Psoas muscle (tissue), 7 donors: ENCODE measurements at regions not wholly inside any gene's neighbourhood (a gene's known extent, or its start where the extent isn't known, plus 50 kb on each side); places are given as distances from the start of the nearest gene placed in this dataset.

Experiments
- ATAC-seq, 4 donors: fragments of 200-7000 bp; cut with Tn5 transposase; one replicate each; pipeline ENCODE4 v1.9.1; 2020; ENCODE audit warnings: moderate library complexity in 3 of 4, mild to moderate bottlenecking in 2 of 4
- DNase-seq, 2 donors: peaks; one replicate each; pipeline ENCODE4 v3.0.0-alpha.2; 2020
- H3K27ac ChIP-seq: fragments of 200-600 bp; one replicate; pipeline ENCODE4 v1.8.0; 2022
- H3K27me3 ChIP-seq, 3 donors: fragments of 200-600 bp in 1 of 3; one replicate each; pipeline versions ENCODE4 v1.6.1 to v1.8.0; 2013 to 2022; ENCODE audit warnings: low read length in 2 of 3, mild to moderate bottlenecking in 2 of 3, moderate library complexity in 1 of 3; ENCODE audit not compliant: insufficient read depth in 3 of 3
- H3K36me3 ChIP-seq, 2 donors: fragments of 200-600 bp in 1 of 2; one replicate each; pipeline versions ENCODE4 v1.6.1 to v1.8.0; 2013 to 2022; ENCODE audit warnings: low read depth in 1 of 2, mild to moderate bottlenecking in 1 of 2, moderate library complexity in 1 of 2; ENCODE audit not compliant: insufficient read depth in 1 of 2
- H3K4me1 ChIP-seq: fragments of 200-600 bp; one replicate; pipeline ENCODE4 v1.8.0; 2022
- H3K4me3 ChIP-seq: fragments of 200-600 bp; one replicate; pipeline ENCODE4 v1.8.0; 2022; ENCODE audit warnings: mild to moderate bottlenecking
- H3K9me3 ChIP-seq: fragments of 200-600 bp; one replicate; pipeline ENCODE4 v1.8.0; 2022
- WGBS, 3 donors: extraction: QIAGEN DNeasy Blood & Tissue Kit; methylation state at CpG; one replicate each; pipeline versions ENCODE4 v1.1.6 to v1.1.7; 2013; 5-methylcytosine and 5-hydroxymethylcytosine counted together
- intact Hi-C, 2 donors: fragments of 100-400 bp; cut with DNase I; formaldehyde crosslinking; loops; one replicate each; pipeline versions ENCODE4 v1.11.0 to v1.14.2; 2022
- TF ChIP-seq, protein P1 (sequence below): fragments of 200-600 bp; IDR thresholded peaks from one replicate; pipeline ENCODE4 v1.8.0; 2022; ENCODE audit warnings: antibody characterized with exemption
- donor health status: healthy with polysubstance abuse.
- donor health status: DM: no; HTN: no; CAD: no; lungs with moderate emphysema.
- donor health status: Bipolar disorder and iron deficiency.
- donor health status: healthy.
- donor health status: DM: yes; HTN: yes; CAD: no.
- donor health status: DM: no; HTN: no; CAD: no.
- donor health status: DM: yes; HTN: yes; CAD: no.

DNA sequence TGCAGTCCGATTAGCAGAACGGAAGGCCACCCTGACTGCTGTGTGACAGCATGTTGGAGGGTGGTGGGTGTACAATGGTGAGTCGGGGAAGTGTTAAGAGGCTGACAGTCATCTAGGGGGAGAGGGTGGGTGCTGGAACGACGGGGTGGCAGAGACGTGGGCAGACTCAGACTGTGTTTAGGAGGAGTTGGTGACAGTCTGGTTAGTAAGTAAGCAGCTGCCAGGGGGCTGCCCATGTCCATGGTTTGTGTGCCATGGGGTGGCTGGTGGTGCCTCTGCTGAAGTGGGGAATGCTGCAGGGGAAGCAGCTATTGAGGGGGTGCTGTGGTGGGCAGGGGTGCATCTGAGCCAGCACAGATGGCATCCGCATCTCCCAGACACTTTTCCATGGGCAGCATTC lies 51.3 kb upstream of the BOD1 start:
- H3K27ac ChIP-seq, result no peak overlapping the region
- ATAC-seq (no peak), DNase-seq (no peak)
- 88 to 97% (median 89%) methylated on average over 7 of the region's 7 CpGs for WGBS, 3 donors
- no peaks in the 10 kb centered on the region for H3K36me3 ChIP-seq
- intact Hi-C loops, result no loop called here
- H3K4me1 ChIP-seq, result peaks cover 12% of the 10 kb centered on the region
- no peaks in the 10 kb centered on the region for H3K27me3 ChIP-seq
- H3K9me3 ChIP-seq, result peaks cover 8% of the 10 kb centered on the region
- TF ChIP-seq, protein P1, sequence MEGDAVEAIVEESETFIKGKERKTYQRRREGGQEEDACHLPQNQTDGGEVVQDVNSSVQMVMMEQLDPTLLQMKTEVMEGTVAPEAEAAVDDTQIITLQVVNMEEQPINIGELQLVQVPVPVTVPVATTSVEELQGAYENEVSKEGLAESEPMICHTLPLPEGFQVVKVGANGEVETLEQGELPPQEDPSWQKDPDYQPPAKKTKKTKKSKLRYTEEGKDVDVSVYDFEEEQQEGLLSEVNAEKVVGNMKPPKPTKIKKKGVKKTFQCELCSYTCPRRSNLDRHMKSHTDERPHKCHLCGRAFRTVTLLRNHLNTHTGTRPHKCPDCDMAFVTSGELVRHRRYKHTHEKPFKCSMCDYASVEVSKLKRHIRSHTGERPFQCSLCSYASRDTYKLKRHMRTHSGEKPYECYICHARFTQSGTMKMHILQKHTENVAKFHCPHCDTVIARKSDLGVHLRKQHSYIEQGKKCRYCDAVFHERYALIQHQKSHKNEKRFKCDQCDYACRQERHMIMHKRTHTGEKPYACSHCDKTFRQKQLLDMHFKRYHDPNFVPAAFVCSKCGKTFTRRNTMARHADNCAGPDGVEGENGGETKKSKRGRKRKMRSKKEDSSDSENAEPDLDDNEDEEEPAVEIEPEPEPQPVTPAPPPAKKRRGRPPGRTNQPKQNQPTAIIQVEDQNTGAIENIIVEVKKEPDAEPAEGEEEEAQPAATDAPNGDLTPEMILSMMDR, result no peak
- no peak overlapping the region for H3K4me3 ChIP-seq

DNA sequence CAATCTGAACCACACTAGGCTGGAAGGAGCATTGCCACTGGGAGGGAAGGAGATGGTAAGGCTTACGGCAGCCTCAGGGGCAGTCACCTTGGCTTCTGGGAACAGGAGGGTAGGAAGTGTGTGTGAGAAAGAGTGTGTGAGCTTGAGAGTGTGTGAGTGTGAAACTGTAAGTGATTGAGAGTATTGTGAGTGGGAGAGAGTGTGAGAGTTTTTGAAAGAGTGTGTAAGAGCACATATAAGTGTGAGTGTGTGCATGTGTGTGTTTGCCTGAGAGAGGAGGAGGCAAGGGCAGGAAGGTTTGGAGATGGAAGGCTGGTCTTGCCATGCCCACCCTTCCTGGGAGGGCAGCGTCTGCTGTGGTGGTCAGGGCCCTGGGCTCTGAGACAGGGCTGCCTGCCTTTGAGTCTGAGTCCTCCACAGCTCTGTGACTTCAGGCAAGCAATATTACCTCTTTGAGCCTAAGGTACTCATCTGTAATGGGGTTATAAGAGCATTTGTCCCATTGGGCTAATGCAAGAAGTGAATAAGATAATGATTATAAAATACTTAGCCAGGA lies 51.9 kb upstream of the BOD1 start:
- Histone ChIP-seq H3K27ac (no peak overlapping the region), H3K36me3 (no peaks in the 10 kb centered on the region), H3K27me3 (no peaks in the 10 kb centered on the region), H3K4me1 (peaks cover 15% of the 10 kb centered on the region), H3K4me3 (no peak overlapping the region), H3K9me3 (peaks cover 8% of the 10 kb centered on the region)
- TF ChIP-seq, protein P1, result no peak
- WGBS, 3 donors, result 96 to 100% (median 98%) methylated on average over 2 of the region's 2 CpGs
- ATAC-seq (no peak), DNase-seq (no peak)
- intact Hi-C loops, result no loop called here

DNA sequence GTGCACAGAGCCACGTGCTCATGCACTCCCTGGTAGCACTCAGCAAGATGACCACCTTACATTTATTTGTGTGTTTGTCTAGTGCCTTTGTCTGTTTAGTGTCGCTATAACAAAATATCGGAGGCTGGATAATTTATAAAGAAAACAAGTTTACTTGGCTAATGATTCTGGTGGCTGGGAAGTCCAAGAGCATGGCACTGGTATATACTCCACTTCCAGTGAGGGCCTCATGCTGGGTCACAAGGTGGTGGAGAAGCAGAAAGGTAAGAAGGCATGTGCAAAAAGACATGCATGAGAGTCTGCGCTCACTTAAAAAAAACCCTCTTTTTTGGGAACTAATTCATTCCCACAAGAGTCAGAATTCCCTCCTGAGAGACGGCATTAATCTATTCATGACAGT lies 52.5 kb upstream of the BOD1 start:
- intact Hi-C loops, result no loop called here
- no peak overlapping the region for H3K27ac ChIP-seq

DNA sequence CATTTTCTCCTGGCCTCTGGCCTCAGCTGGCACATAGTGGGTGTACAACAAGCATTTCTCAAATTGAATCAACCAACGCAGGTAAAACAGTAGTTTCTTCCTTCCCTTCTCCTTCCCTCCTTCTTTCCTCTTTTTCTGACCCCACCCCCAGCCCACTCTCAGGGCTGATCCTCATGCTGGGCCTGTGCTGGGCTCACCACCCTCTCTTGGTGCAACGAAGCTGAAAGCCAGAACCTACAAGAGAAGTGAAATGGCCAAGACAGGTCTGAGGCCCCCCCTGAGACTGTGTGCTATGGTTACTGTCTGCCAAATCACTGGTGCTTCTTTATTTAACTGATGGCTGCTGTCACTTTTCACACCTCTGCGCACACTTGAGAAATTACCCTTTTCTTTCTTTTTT lies 53.0 kb upstream of the BOD1 start:
- WGBS, 3 donors, result 74 to 82% (median 81%) methylated on average over 3 of the region's 3 CpGs
- Histone ChIP-seq H3K4me1 (peaks cover 22% of the 10 kb centered on the region), H3K9me3 (peaks cover 8% of the 10 kb centered on the region), H3K27me3 (no peaks in the 10 kb centered on the region), H3K27ac (no peak overlapping the region), H3K36me3 (no peaks in the 10 kb centered on the region), H3K4me3 (no peak overlapping the region)
- ATAC-seq (no peak), DNase-seq (no peak)
- TF ChIP-seq, protein P1, result no peak
- intact Hi-C loops, result no loop called here

More for the DNA sequence above, 52.5 kb upstream of the BOD1 start:
- Histone ChIP-seq H3K36me3 (no peaks in the 10 kb centered on the region), H3K4me1 (peaks cover 21% of the 10 kb centered on the region), H3K9me3 (peaks cover 8% of the 10 kb centered on the region), H3K27me3 (no peaks in the 10 kb centered on the region), H3K4me3 (no peak overlapping the region)
- 90 to 95% (median 94%) methylated on average over 5 of the region's 5 CpGs for WGBS, 3 donors
- ATAC-seq (no peak), DNase-seq (no peak)
- TF ChIP-seq, protein P1, result no peak

DNA sequence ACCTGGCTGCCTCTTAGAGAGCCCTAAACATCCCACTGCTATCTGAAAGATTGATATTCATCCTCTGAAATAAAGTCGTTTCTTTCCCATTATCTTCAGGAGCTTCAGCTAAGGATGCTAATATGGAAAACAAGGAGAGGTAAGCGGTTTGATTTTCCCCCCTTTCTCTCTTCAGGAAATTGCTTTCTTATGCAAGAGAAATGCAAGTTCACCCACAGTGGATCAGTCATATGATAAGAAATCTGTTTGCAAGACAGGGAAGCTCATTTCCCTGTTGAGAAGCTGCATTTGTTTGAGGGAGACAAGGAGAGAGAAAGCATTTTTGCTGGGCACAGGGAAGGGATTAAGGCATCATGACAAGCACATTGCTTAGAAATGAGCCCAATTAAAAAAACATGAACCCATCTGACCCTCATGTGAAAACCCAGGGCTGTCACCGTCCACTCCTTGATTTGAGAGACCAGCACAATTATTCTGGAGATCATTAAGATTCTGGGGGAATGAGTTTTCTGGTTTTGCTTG lies 53.7 kb upstream of the BOD1 start:
- intact Hi-C loops, result loop anchor here in 1 of 2 donors (5.0 kb wide), 2 partner anchors 37 to 92 kb away; no protein-coding TSS in a partner anchor
- H3K27me3 ChIP-seq, result no peaks in the 10 kb centered on the region
- peak overlapping the region; percentile 46 for H3K4me3 ChIP-seq
- 64 to 69% (median 66%) methylated on average over 3 of the region's 3 CpGs for WGBS, 3 donors
- peaks cover 8% of the 10 kb centered on the region for H3K9me3 ChIP-seq
- peaks cover 22% of the 10 kb centered on the region for H3K4me1 ChIP-seq
- ATAC-seq, result peak in 1 of 4 donors; percentile 13
- TF ChIP-seq, protein P1, result no peak
- no peak for DNase-seq
- no peaks in the 10 kb centered on the region for H3K36me3 ChIP-seq
- peak overlapping the region; percentile 62 for H3K27ac ChIP-seq
